ENCODE measurements at regions not wholly inside any gene's neighbourhood (a gene's known extent, or its start where the extent isn't known, plus 50 kb on each side); places are given as distances from the start of the nearest gene placed in this dataset.
A peak's percentile ranks its signal among the peaks of the same experiment; 100 is the strongest.

DNA sequence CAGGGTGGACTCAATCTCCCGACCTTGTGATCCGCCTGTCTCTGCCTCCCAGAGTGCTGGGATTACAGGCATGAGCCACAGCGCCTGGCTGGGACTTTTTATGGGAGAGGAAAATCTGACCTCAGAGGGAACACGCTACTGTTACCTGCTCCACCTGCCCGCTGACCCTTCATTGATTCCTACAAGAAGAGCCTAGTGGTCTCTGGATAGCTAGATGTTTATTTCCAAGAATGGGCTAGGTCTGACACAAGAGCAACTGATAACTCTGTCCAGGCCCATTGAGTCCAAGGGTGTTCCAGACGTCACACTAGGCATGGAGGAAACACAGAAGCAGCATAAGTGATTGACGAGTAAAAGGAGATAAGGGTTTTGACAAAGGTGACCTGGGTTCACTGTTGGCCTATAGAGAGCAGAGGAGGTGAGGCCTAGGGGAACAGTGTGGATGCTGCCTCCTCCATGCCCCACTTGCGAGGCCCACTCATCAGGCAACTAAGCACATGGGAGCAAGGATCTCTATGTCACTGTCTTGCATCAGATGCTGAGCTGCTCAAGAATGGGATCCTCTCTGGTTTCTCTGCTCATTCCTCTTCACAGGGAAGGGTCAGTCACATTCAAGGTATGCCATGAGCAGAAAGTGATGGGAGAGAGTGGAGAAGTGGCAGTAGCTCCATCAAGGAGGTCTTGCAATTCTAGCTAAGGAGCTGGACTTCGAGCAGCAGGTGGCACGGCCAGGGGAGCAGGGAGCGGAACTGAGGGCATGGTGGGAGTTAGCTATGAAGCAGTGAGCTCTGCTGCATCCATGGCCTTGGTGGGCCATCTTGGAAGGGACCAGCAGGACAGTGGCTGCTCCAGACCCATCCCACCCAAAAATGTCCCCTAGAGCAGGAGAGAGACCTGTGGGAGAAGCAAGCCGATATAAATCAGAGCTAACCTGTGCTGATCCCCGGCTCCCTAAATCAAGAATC lies 145.2 kb downstream of the WSCD1 start:
- no peak for DNase-seq

DNA sequence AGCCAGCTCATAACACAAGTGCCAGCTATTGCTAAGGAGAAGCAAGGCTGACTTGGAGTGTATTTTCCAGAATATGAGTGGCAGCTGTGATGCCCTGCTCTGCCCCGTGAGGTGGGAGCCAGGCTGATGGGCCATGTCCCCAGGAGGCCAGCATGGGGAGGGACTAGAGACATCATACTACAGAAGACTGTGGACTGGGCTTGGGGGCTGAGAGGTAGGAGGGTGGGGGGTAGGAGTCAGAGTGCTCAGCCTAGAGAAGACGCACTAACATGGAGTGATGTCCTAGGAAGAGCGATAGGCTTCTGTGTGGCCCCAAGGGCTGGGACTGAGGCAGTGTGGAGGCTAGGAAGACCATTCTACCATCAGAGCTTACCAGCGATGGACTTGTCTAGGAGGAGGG lies 143.7 kb downstream of the WSCD1 start:
- DNase-seq, result no peak

GRCh38 chr17:6212766-6213165 lies 142.6 kb downstream of the WSCD1 start:
- no peak for DNase-seq

DNA sequence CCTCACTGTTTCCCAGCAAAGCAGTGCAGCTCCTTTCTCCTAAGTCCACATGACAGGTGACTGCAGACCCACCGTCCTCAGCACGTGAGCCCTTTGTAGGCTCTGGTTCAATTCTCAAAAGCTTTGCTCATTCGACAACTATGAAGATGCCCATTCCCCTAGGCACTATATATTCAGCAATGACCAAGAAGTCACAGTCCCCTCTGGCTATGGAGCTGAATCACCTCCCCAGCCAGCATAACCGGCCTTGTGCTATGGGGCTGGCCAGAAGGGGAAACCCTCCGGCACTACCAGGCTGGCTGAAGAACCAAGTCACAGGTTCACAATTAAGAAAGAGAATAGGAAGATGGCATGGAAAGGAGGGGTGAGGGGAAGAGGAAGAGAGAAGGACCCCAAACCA lies 139.7 kb downstream of the WSCD1 start:
- DNase-seq, result no peak

DNA sequence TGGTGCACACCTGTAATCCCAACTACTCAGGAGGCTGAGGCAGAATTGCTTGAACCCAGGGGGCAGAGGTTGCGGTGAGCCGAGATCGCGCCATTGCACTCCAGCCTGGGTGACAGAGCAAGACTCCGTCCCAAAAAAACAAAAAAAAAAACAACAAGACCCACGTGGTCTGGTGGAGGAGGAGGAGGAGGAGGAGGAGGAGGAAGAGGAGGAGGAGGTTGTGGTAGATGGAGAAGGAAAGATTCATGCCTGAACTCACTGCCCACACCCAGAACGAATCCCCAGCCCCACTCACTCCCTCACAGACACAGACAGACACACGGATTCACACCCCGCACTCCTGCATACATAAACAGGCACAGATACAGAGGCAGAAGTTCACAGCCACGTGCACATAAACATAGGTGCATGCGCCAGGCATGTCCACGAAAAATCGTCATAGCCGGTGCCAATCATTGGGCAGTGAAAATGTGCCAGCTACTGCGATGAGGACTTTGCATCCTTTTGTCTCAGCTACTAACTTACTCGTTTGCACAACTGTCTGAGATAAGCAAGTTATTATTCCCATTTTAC lies 138.5 kb downstream of the WSCD1 start:
- no peak for DNase-seq

GRCh38 chr17:6205525-6205924 lies 135.3 kb downstream of the WSCD1 start:
- no peak for DNase-seq

GRCh38 chr17:6205033-6205432 lies 134.9 kb downstream of the WSCD1 start:
- DNase-seq, result no peak

DNA sequence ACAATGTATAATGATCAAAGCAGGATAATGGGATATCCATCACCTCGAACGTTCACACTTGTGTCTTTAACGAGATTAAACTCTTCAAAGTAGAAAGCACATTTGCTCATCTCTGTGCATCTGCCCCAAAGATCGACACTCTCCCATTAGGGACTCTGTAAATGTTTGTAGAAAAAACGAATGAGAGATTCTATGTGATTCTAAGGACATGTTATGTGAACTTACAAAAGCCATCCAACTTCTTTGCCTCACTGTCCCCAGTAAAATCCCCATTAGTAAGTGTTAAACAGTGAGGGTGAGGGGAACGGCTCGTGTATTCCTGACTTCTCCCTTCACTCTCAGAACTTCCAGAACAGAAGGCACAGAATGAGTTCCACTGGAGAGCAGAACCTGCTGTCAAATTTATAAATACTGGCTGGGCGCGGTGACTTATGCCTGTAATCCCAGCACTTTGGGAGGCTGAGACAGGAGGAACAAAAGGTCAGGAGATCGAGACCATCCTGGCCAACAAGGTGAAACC lies 134.1 kb downstream of the WSCD1 start:
- DNase-seq, result no peak

- DNase-seq, result no peak
Measured at GRCh38 chr17:6196355-6196754, 126.2 kb downstream of the WSCD1 start.

- no peak for DNase-seq
Measured at GRCh38 chr17:6195123-6195522, 124.9 kb downstream of the WSCD1 start.

DNA sequence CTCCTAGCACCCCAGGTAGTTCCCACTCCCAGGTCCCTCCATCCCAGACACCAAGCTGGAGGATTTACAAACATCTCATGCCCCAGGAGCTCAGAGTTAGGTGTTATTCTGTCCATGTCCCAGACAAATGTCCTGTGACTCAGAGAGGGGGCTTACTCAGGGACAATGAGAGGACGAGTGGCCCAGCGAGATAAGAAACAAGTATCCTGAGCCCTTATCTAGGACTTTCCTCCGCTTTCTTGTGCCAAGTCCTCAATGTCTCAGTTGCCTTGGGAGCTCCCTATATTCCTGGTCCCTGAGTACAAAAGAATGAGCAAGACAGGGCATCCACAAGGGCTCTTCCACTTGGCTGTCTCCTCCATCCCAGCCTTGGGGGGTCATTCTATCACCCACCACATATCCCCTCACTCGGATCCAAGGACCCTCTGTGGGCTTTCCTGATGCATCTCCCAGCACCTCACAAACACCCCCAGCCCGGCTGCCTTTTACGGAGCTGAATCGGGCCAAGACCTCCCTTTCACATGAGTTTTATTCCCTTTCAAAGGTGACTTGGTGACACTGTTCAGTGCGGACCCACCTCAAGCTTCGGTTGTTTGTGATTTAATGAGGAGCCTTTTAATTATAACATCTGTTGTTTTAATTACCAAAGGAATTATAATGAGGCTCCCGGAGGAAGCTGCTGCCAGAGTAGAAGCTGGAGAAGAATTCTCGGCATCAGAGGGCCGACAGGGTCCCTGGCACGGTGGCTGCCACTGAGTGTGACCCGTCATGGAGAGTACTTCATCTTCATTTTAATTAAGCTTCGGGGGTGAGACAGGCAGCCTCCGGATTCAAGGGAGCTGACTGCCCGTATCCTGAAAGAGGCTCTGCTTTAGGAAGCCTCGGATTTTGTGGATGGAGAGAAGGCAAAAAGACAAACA lies 121.5 kb downstream of the WSCD1 start:
- no peak for DNase-seq

- no peak for DNase-seq
Measured at GRCh38 chr17:6187836-6188235, 117.7 kb downstream of the WSCD1 start.

GRCh38 chr17:6186998-6187397 lies 116.8 kb downstream of the WSCD1 start:
- no peak for DNase-seq

GRCh38 chr17:6184508-6184907 lies 114.3 kb downstream of the WSCD1 start:
- no peak for DNase-seq

DNA sequence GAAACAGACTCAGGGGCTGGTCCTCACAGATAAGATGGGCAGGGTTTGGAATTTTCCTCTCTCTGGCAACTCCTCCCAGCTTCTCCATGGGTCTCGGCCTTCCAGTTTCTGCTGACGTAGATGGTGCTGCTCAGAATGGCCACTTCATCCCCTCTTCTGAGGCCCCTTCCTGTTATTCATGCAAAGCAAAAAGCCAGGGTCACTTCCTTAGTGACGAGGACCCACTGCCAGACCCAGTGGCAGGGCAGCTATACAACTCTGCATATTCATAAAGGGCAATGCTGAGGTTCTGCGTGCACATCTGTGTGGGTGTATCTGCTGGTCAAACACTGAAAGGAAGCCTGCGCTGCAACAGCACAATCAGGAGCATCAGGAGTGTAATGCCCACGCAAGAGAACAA lies 108.8 kb downstream of the WSCD1 start:
- DNase-seq, result peak; percentile 8 to 10

DNA sequence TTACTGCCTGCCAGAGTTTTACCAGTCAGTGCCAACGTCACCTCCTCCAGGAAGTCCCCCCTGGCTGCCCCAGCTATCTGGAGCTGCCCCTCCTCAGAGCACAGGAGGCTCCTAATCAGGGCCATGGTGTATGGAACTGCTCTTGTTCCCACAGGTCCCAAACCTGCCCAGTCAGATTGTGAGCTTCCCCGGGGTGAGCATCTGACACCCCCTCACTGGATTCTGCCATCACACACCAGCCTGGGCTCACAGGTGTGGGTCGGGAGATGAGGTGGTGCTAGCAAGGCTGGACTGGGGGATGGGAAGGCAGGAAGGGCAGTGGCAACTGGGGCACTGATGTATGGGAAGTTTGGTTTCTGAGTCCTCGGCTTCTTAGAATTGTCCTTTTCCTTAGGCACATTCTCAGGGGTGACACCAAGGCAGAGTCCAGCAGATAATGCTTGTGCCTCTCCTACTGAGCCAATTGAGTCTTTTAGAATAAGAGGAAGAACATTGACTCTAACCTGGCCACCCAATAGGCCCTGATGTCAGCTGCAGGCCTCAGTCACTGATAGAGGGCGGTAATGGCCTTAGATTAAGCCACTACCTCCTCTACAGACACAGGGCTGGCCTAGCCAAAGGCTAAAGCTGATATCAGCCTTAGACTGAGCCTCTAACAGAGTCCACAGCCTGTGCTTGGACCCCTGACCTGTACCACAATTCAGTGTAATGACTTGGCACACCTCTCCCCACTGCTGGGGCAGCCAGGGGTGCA lies 107.9 kb downstream of the WSCD1 start:
- no peak for DNase-seq

All from right lung (tissue), 2 donors.